T-helper 2 cell treated with Interferon-gamma antibody and Interleukin-4, amounts not matched to agents 5 μg/mL and 100 μg/mL, for 36 hours (primary cell): ENCODE measurements at regions not wholly inside any gene's neighbourhood (a gene's known extent, or its start where the extent isn't known, plus 50 kb on each side); places are given as distances from the start of the nearest gene placed in this dataset.
"Not testable (repeated sequence)": the region's sequence is repeated elsewhere in the genome, so short reads cannot be mapped to it uniquely, and the experiment has no call there.

Experiments
- DNase-seq: peaks from one replicate; pipeline ENCODE4 v3.0.0; 2021; ENCODE audit warnings: low spot score
- H3K27ac Mint-ChIP-seq: one replicate; pipeline ENCODE4 v1.8.0; 2021; ENCODE audit warnings: mild to moderate bottlenecking, mixed read lengths
- H3K27me3 Mint-ChIP-seq: one replicate; pipeline ENCODE4 v1.8.0; 2021; ENCODE audit warnings: low read depth, mixed read lengths
- H3K36me3 Mint-ChIP-seq: one replicate; pipeline ENCODE4 v1.8.0; 2021; ENCODE audit warnings: low read depth, mixed read lengths
- H3K4me1 Mint-ChIP-seq: one replicate; pipeline ENCODE4 v1.8.0; 2021; ENCODE audit warnings: low read depth, mixed read lengths
- H3K4me3 Mint-ChIP-seq: one replicate; pipeline ENCODE4 v1.8.0; 2022; ENCODE audit warnings: mild to moderate bottlenecking, moderate library complexity, mixed read lengths
- H3K9me3 Mint-ChIP-seq: one replicate; pipeline ENCODE4 v1.8.0; 2021; ENCODE audit warnings: mixed read lengths

DNA sequence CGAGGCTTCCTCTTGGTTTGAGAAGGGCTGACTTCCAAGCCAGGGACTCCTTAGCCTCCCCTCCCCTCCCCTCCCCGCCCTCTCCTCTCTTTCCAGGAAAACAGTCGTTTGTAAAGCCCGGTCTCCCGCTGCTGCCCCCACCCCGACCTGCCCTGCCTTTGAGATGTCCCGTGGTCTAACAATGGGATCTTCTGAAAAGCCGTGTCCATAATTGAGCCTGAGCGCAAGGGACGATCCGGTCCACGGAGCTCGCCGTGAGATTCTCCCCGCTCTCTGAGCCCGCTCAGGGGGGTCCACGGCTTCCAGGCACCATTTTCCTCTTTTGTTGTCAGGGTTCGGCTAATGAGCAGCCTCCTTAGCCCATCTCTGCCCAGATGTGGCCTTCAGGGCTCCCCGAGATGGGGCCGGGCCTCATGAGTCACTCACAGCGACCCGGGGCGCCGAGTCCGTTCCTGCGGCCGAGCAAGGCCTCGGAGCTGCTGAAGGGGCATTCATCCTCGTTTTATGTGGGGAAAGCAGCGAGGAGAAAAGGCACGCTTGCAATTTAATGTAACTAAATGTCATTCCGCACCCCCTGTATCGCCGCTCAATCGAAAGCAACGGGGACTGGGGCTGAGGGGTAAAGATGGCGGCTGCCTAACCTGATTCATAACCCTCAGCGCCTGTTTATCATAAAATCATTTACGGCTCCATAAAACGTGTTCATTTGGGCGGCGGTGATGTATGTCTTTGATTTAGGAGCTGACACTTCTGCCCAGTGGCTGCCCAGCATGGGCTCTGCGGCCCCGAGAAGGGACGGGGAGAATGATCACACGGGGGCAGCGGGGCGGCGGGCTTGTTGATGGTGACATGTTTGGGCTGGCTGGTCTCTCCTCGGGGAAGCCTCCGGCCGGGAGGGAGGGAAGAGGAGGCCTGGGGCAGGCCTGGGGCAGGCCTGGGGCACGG lies 232.6 kb upstream of the C1orf174 start:
- Mint-ChIP-seq H3K4me3 (no peak overlapping the region), H3K36me3 (no peaks in the 10 kb centered on the region), H3K27me3 (no peaks in the 10 kb centered on the region), H3K27ac (no peak overlapping the region), H3K9me3 (peaks cover 14% of the 10 kb centered on the region), H3K4me1 (no peaks in the 10 kb centered on the region)
- no peak for DNase-seq

- Mint-ChIP-seq H3K9me3 (peaks cover 14% of the 10 kb centered on the region), H3K4me1 (no peaks in the 10 kb centered on the region), H3K4me3 (no peak overlapping the region), H3K36me3 (no peaks in the 10 kb centered on the region), H3K27ac (no peak overlapping the region), H3K27me3 (no peaks in the 10 kb centered on the region)
- no peak for DNase-seq
Measured at GRCh38 chr1:4133297-4133938, 233.3 kb upstream of the C1orf174 start.

GRCh38 chr1:4133939-4134321 lies 233.9 kb upstream of the C1orf174 start:
- DNase-seq: no peak
- no peak overlapping the region for H3K27ac Mint-ChIP-seq
- H3K4me1 Mint-ChIP-seq: no peaks in the 10 kb centered on the region
- peaks cover 14% of the 10 kb centered on the region for H3K9me3 Mint-ChIP-seq
- H3K4me3 Mint-ChIP-seq: no peak overlapping the region
- no peaks in the 10 kb centered on the region for H3K27me3 Mint-ChIP-seq
- no peaks in the 10 kb centered on the region for H3K36me3 Mint-ChIP-seq

DNA sequence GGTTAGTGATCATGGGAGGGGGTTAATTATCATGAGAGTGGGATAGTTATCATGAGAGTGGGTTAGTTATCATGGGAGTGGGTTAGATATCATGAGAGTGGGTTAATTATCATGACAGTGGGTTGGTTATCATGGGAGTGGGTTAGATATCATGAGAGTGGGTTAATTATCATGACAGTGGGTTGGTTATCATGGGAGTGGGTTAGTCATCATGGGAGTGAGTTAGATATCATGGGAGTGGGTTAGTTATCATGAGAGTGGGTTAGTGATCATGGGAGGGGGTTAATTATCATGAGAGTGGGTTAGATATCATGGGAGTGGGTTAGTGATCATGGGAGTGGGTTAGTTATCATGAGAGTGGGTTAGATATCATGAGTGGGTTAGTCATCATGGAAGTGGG lies 235.8 kb upstream of the C1orf174 start:
- H3K4me3 Mint-ChIP-seq, DNase-seq, H3K4me1 Mint-ChIP-seq, H3K27me3 Mint-ChIP-seq, H3K36me3 Mint-ChIP-seq, H3K27ac Mint-ChIP-seq: not testable (repeated sequence)
- peaks cover 14% of the 10 kb centered on the region for H3K9me3 Mint-ChIP-seq

GRCh38 chr1:4137621-4138415 lies 237.7 kb upstream of the C1orf174 start:
- no peak overlapping the region for H3K27ac Mint-ChIP-seq

GRCh38 chr1:4139646-4140045 lies 239.6 kb upstream of the C1orf174 start:
- H3K27ac Mint-ChIP-seq: no peak overlapping the region
- no peak for DNase-seq
- H3K9me3 Mint-ChIP-seq: peaks cover 14% of the 10 kb centered on the region
- H3K27me3 Mint-ChIP-seq: no peaks in the 10 kb centered on the region
- H3K4me3 Mint-ChIP-seq: no peak overlapping the region
- H3K36me3 Mint-ChIP-seq: no peaks in the 10 kb centered on the region
- no peaks in the 10 kb centered on the region for H3K4me1 Mint-ChIP-seq

More at GRCh38 chr1:4137621-4138415, 237.7 kb upstream of the C1orf174 start:
- no peak for DNase-seq
- H3K4me1 Mint-ChIP-seq: no peaks in the 10 kb centered on the region
- H3K4me3 Mint-ChIP-seq: no peak overlapping the region
- peaks cover 14% of the 10 kb centered on the region for H3K9me3 Mint-ChIP-seq
- no peaks in the 10 kb centered on the region for H3K36me3 Mint-ChIP-seq
- no peaks in the 10 kb centered on the region for H3K27me3 Mint-ChIP-seq

- Mint-ChIP-seq H3K36me3 (no peaks in the 10 kb centered on the region), H3K9me3 (peaks cover 14% of the 10 kb centered on the region)
Measured at GRCh38 chr1:4140241-4140640, 240.2 kb upstream of the C1orf174 start.

DNA sequence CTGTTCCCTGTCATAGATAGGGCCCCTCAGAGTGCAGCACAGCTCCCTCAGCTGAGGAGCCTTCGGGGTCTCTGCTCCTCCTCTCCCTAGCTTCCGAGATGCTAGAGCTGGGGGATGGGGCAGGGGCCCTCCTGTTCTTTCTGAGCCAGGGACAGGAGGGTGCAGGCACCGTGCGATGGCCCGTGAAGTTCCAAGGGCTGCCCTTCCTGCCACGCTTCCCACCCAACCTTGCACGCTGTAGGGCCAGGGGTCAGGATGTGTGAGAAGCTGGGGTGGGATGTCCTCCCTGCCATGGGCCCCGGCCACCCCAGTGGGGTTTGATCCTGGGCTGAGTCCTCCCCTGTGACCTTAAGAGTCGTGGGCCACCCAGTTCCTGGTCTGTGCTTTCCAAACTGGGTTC lies 240.7 kb upstream of the C1orf174 start:
- Mint-ChIP-seq H3K36me3 (no peaks in the 10 kb centered on the region), H3K27me3 (no peaks in the 10 kb centered on the region), H3K4me1 (no peaks in the 10 kb centered on the region), H3K4me3 (no peak overlapping the region), H3K27ac (no peak overlapping the region), H3K9me3 (peaks cover 10% of the 10 kb centered on the region)
- no peak for DNase-seq

More at GRCh38 chr1:4140241-4140640, 240.2 kb upstream of the C1orf174 start:
- Mint-ChIP-seq H3K4me3 (no peak overlapping the region), H3K27me3 (no peaks in the 10 kb centered on the region), H3K27ac (no peak overlapping the region), H3K4me1 (no peaks in the 10 kb centered on the region)
- DNase-seq: no peak

DNA sequence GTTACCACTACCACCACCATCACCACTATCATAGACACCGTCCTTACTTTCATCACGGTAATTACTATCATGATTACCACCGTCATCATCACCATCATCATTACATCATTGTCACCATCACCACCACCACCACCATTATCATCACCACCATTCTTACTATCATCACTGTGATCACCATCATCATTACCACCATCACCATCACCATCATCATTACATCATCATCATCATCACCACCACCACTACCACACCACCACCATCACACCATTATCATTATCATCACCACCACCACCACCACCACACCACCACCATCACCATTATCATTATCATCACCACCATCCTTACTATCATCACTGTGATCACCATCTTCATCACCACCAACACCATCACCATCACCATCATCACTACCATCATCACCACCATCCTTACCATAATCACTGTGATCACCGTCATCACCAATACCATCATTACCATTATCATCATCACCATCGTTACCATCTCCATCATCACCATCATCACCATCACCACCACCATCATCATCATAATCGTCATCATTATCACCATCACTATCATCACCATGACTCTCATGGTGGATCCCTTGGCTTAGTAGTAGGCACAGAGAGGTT lies 244.4 kb upstream of the C1orf174 start:
- Mint-ChIP-seq H3K27ac (no peak overlapping the region), H3K9me3 (no peaks in the 10 kb centered on the region), H3K4me1 (no peaks in the 10 kb centered on the region), H3K4me3 (no peak overlapping the region), H3K27me3 (no peaks in the 10 kb centered on the region), H3K36me3 (no peaks in the 10 kb centered on the region)
- DNase-seq: no peak

GRCh38 chr1:4146101-4146500 lies 246.0 kb upstream of the C1orf174 start:
- Mint-ChIP-seq H3K9me3 (no peaks in the 10 kb centered on the region), H3K27ac (no peak overlapping the region), H3K36me3 (no peaks in the 10 kb centered on the region), H3K27me3 (no peaks in the 10 kb centered on the region), H3K4me1 (no peaks in the 10 kb centered on the region), H3K4me3 (no peak overlapping the region)
- DNase-seq: no peak

DNA sequence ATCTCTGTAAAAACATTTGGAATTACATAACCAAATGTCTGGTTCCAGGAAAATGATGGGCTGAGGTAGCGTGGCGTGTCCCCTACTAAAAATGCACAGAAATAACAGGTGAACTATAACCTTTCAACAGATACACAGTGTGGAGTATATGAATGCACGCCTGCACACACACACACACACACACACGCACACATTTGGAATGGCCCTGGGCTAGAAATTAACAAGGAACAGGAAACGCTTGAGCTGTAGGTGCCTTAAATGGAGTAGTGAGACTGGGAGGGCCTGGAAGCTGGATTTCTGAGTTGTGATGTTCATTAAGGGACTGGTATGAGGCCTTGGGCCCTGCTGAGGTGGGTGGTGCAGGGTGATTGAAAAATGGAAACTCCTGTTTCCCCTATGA lies 246.5 kb upstream of the C1orf174 start:
- Mint-ChIP-seq H3K4me1 (no peaks in the 10 kb centered on the region), H3K9me3 (no peaks in the 10 kb centered on the region), H3K36me3 (no peaks in the 10 kb centered on the region), H3K4me3 (no peak overlapping the region), H3K27me3 (no peaks in the 10 kb centered on the region), H3K27ac (no peak overlapping the region)
- DNase-seq: no peak

DNA sequence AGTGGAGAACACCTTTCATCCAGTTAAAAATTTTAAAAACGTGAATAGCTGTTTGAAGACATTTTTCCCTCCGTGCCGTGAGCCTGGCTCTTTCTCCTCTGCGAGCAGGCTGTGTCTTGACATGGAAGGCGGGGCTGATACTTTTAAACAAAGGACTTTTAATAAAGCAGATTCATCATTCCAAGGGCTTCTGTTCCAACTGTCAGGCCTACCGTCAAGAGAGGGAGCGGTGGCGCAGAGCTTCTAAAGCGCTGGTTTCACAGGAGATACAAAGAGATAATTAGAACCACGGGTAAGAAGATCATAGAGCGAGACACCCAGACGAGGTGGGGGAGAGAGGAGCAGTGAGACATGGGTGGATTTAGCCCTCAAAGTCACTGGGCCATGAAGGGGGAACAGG lies 247.4 kb upstream of the C1orf174 start:
- Mint-ChIP-seq H3K27ac (no peak overlapping the region), H3K9me3 (no peaks in the 10 kb centered on the region), H3K27me3 (no peaks in the 10 kb centered on the region), H3K36me3 (no peaks in the 10 kb centered on the region), H3K4me1 (no peaks in the 10 kb centered on the region), H3K4me3 (no peak overlapping the region)
- no peak for DNase-seq

DNA sequence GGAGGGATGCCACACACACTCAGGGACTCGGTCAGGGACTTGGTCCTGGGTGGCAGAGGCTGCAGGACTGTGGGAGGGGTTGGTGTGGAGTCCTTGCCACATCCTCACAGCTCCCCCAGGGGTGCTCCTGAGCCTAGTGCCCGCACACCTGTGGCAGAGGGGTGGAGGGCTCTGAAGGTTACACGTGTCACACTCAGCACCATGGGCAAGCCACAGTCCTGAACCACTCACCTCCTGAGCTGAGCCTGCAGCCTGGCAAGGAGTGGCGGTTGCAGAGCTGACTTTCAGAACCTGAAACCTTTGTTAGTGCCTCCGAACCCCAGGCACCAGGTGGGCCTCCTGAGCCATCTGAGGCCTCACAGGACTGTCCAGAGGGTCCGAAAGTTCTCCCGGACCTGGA lies 249.2 kb upstream of the C1orf174 start:
- Mint-ChIP-seq H3K4me1 (no peaks in the 10 kb centered on the region), H3K27me3 (no peaks in the 10 kb centered on the region), H3K9me3 (no peaks in the 10 kb centered on the region), H3K36me3 (no peaks in the 10 kb centered on the region), H3K4me3 (no peak overlapping the region), H3K27ac (no peak overlapping the region)
- DNase-seq: no peak
